ENCODE measurements at regions not wholly inside any gene's neighbourhood (a gene's known extent, or its start where the extent isn't known, plus 50 kb on each side); places are given as distances from the start of the nearest gene placed in this dataset.

GRCh38 chr11:105273660-105274280 is 134.2 kb upstream of the CARD18 start:
- TF ChIP-seq POLR2AphosphoS5 (IDR thresholded peaks at IDR 0.05; ENCODE audit: low read depth, low read length) (no peak), POLR2A (IDR thresholded peaks at IDR 0.05; ENCODE audit: low read depth, low read length) (no peak)
